Neutrophil (primary cell): ENCODE measurements at regions not wholly inside any gene's neighbourhood (a gene's known extent, or its start where the extent isn't known, plus 50 kb on each side); places are given as distances from the start of the nearest gene placed in this dataset.

ENCODE experiments used
- H3K27ac ChIP-seq: fragments of 200-600 bp; sonication (generic); 2 replicates; pipeline ENCODE4 v1.5.1; 2016; ENCODE audit warnings: mild to moderate bottlenecking, moderate library complexity
- H3K27me3 ChIP-seq: fragments of 200-600 bp; sonication (generic); 2 replicates; pipeline ENCODE4 v1.6.0; 2016; ENCODE audit warnings: mild to moderate bottlenecking
- H3K36me3 ChIP-seq: fragments of 200-600 bp; sonication (generic); 2 replicates; pipeline ENCODE4 v1.5.1; 2017
- H3K4me1 ChIP-seq, 2 experiments: fragments of 200-600 bp in 1 of 2; sonication (generic) in 1 of 2; 1 replicate in 1 of 2; 2 replicates in 1 of 2; pipeline versions ENCODE4 v1.5.1 to v1.6.1; 2013 to 2016; ENCODE audit warnings: low read depth in 1 of 2, low read length in 1 of 2, mild to moderate bottlenecking in 1 of 2, moderate library complexity in 1 of 2; ENCODE audit not compliant: control insufficient read depth in 1 of 2, insufficient read depth in 1 of 2
- H3K4me3 ChIP-seq, 2 experiments: fragments of 200-600 bp in 1 of 2; sonication (generic) in 1 of 2; 1 replicate in 1 of 2; 2 replicates in 1 of 2; pipeline ENCODE4 v1.5.1; 2013 to 2016; ENCODE audit warnings: low read depth in 1 of 2, low read length in 1 of 2, mild to moderate bottlenecking in 1 of 2, moderate library complexity in 1 of 2
- H3K9me3 ChIP-seq: fragments of 200-600 bp; sonication (generic); 2 replicates; pipeline ENCODE4 v1.5.1; 2016
- CTCF ChIP-seq: fragments of 200-600 bp; sonication (generic); IDR thresholded peaks from 2 replicates; pipeline ENCODE4 v1.5.1; 2016; ENCODE audit warnings: antibody characterized with exemption

- Histone ChIP-seq H3K27ac (no peak overlapping the region), H3K36me3 (no peaks in the 10 kb centered on the region), H3K4me1 (no peaks in the 10 kb centered on the region), H3K4me3 (no peak overlapping the region), H3K9me3 (no peaks in the 10 kb centered on the region), H3K27me3 (no peaks in the 10 kb centered on the region)
- TF ChIP-seq CTCF: no peak
Measured at GRCh38 chr20:59376109-59376841, 75.9 kb downstream of the EDN3 start.

GRCh38 chr20:59376998-59377397 lies 76.6 kb downstream of the EDN3 start:
- H3K9me3 ChIP-seq: no peaks in the 10 kb centered on the region
- H3K27me3 ChIP-seq: no peaks in the 10 kb centered on the region
- H3K4me1 ChIP-seq: no peaks in the 10 kb centered on the region
- H3K27ac ChIP-seq: no peak overlapping the region
- H3K36me3 ChIP-seq: no peaks in the 10 kb centered on the region
- no peak overlapping the region for H3K4me3 ChIP-seq
- TF ChIP-seq CTCF: no peak

- no peaks in the 10 kb centered on the region for H3K27me3 ChIP-seq
- H3K4me1 ChIP-seq: no peaks in the 10 kb centered on the region
- TF ChIP-seq CTCF: no peak
- no peaks in the 10 kb centered on the region for H3K9me3 ChIP-seq
- H3K4me3 ChIP-seq: no peak overlapping the region
- H3K36me3 ChIP-seq: no peaks in the 10 kb centered on the region
- no peak overlapping the region for H3K27ac ChIP-seq
Measured at GRCh38 chr20:59377842-59378241, 77.4 kb downstream of the EDN3 start.

- Histone ChIP-seq H3K4me3 (no peak overlapping the region), H3K27me3 (no peaks in the 10 kb centered on the region)
- TF ChIP-seq CTCF: no peak
Measured at GRCh38 chr20:59378396-59378795, 78.0 kb downstream of the EDN3 start.

GRCh38 chr20:59378966-59379365 lies 78.6 kb downstream of the EDN3 start:
- no peaks in the 10 kb centered on the region for H3K4me1 ChIP-seq
- no peak overlapping the region for H3K4me3 ChIP-seq
- no peak for TF ChIP-seq CTCF
- H3K27me3 ChIP-seq: no peaks in the 10 kb centered on the region
- H3K36me3 ChIP-seq: no peaks in the 10 kb centered on the region
- no peaks in the 10 kb centered on the region for H3K9me3 ChIP-seq
- no peak overlapping the region for H3K27ac ChIP-seq

More at GRCh38 chr20:59378396-59378795, 78.0 kb downstream of the EDN3 start:
- H3K36me3 ChIP-seq: no peaks in the 10 kb centered on the region
- no peak overlapping the region for H3K27ac ChIP-seq
- H3K4me1 ChIP-seq: no peaks in the 10 kb centered on the region
- H3K9me3 ChIP-seq: no peaks in the 10 kb centered on the region
